CD14-positive monocyte (primary cell): ENCODE measurements at regions not wholly inside any gene's neighbourhood (a gene's known extent, or its start where the extent isn't known, plus 50 kb on each side); places are given as distances from the start of the nearest gene placed in this dataset.

Source experiments
- DNase-seq, 3 donors: peaks; one replicate each; pipeline ENCODE4 v3.0.0-alpha.2; 2011 to 2022
- H2AFZ ChIP-seq: 2 replicates; pipeline ENCODE4 v1.6.0; 2012; ENCODE audit warnings: mild to moderate bottlenecking, low read depth, low read length, inconsistent platforms; ENCODE audit not compliant: insufficient read depth, poor library complexity, severe bottlenecking
- H3K27ac ChIP-seq, 2 donors: 1 replicate in 1 of 2; 2 replicates in 1 of 2; pipeline ENCODE4 v1.5.1; 2012 to 2013; ENCODE audit warnings: low read length in 2 of 2, control low read depth in 1 of 2, inconsistent platforms in 1 of 2, low read depth in 1 of 2, mild to moderate bottlenecking in 1 of 2
- H3K27me3 ChIP-seq, 2 donors: one replicate each; pipeline versions ENCODE4 v1.6.0 to v1.6.1; 2011 to 2013; ENCODE audit warnings: low read length in 2 of 2; ENCODE audit not compliant: control insufficient read depth in 2 of 2, insufficient read depth in 2 of 2
- H3K36me3 ChIP-seq, 2 donors: replicated peaks in 1 of 2; 1 replicate in 1 of 2; 2 replicates in 1 of 2; pipeline versions ENCODE4 v1.5.1 to v1.6.1; 2012 to 2013; ENCODE audit warnings: low read length in 2 of 2, control low read depth in 1 of 2, inconsistent platforms in 1 of 2, mild to moderate bottlenecking in 1 of 2; ENCODE audit not compliant: insufficient read depth in 2 of 2, control insufficient read depth in 1 of 2
- H3K4me1 ChIP-seq, 2 donors: 1 replicate in 1 of 2; 2 replicates in 1 of 2; pipeline versions ENCODE4 v1.5.1 to v1.6.1; 2012 to 2013; ENCODE audit warnings: low read length in 2 of 2, control low read depth in 1 of 2, inconsistent platforms in 1 of 2, mild to moderate bottlenecking in 1 of 2, moderate library complexity in 1 of 2; ENCODE audit not compliant: insufficient read depth in 2 of 2, control insufficient read depth in 1 of 2
- H3K4me2 ChIP-seq: replicated peaks from 2 replicates; pipeline ENCODE3; 2012; ENCODE audit warnings: low read length, moderate library complexity, mild to moderate bottlenecking; ENCODE audit not compliant: poor library complexity, severe bottlenecking; ENCODE audit errors: extremely low read depth
- H3K4me3 ChIP-seq, 3 experiments: fragments of 200-600 bp in 1 of 3; sonication (generic) in 1 of 3; replicated peaks in 1 of 3; 1 replicate in 2 of 3; 2 replicates in 1 of 3; pipeline ENCODE4 v1.5.1; 2011 to 2013; ENCODE audit warnings: low read length in 3 of 3, mild to moderate bottlenecking in 3 of 3, control low read depth in 2 of 3, low read depth in 2 of 3, inconsistent platforms in 1 of 3, moderate library complexity in 1 of 3
- H3K79me2 ChIP-seq: 2 replicates; pipeline ENCODE4 v1.6.0; 2012; ENCODE audit warnings: mild to moderate bottlenecking, control low read depth, inconsistent platforms, low read length, moderate library complexity; ENCODE audit not compliant: insufficient read depth
- H3K9ac ChIP-seq: 2 replicates; pipeline ENCODE4 v1.6.0; 2017; ENCODE audit warnings: low read length, mild to moderate bottlenecking; ENCODE audit not compliant: insufficient read depth, poor library complexity, severe bottlenecking
- H3K9me3 ChIP-seq, 2 donors: replicated peaks in 1 of 2; 1 replicate in 1 of 2; 2 replicates in 1 of 2; pipeline versions ENCODE4 v1.5.1 to v1.6.1; 2012 to 2013; ENCODE audit warnings: low read length in 2 of 2, control low read depth in 1 of 2; ENCODE audit not compliant: control insufficient read depth in 1 of 2, insufficient read depth in 1 of 2
- H4K20me1 ChIP-seq: 2 replicates; pipeline ENCODE4 v1.6.0; 2012; ENCODE audit warnings: mild to moderate bottlenecking, low read length, control low read depth, moderate library complexity; ENCODE audit not compliant: insufficient read depth
- H3K27ac Mint-ChIP-seq, 7 donors: one replicate each; pipeline ENCODE4 v1.8.0; 2020; ENCODE audit warnings: mild to moderate bottlenecking in 7 of 7, mixed read lengths in 7 of 7, moderate library complexity in 6 of 7, inconsistent platforms in 2 of 7
- H3K27me3 Mint-ChIP-seq, 3 donors: one replicate each; pipeline ENCODE4 v1.8.0; 2021 to 2022; ENCODE audit warnings: low read depth in 3 of 3, mild to moderate bottlenecking in 3 of 3, mixed read lengths in 3 of 3, moderate library complexity in 3 of 3, inconsistent platforms in 1 of 3
- H3K36me3 Mint-ChIP-seq, 2 donors: one replicate each; pipeline ENCODE4 v1.8.0; 2020; ENCODE audit warnings: mixed read lengths in 2 of 2, inconsistent platforms in 1 of 2, mild to moderate bottlenecking in 1 of 2
- H3K4me1 Mint-ChIP-seq: one replicate; pipeline ENCODE4 v1.8.0; 2020; ENCODE audit warnings: mild to moderate bottlenecking, mixed read lengths
- H3K4me3 Mint-ChIP-seq, 2 donors: one replicate each; pipeline ENCODE4 v1.8.0; 2020; ENCODE audit warnings: mild to moderate bottlenecking in 2 of 2, mixed read lengths in 2 of 2, moderate library complexity in 1 of 2
- H3K9me3 Mint-ChIP-seq, 7 donors: one replicate each; pipeline ENCODE4 v1.8.0; 2020 to 2022; ENCODE audit warnings: mixed read lengths in 7 of 7, mild to moderate bottlenecking in 6 of 7, moderate library complexity in 6 of 7, inconsistent platforms in 2 of 7
- CTCF ChIP-seq: fragments of 200-600 bp; IDR thresholded peaks from one replicate; pipeline ENCODE4 v1.8.0; 2022; ENCODE audit warnings: antibody characterized with exemption, mild to moderate bottlenecking
- WGBS: methylation state at CpG from one replicate; pipeline ENCODE4 v1.1.5; 2013; ENCODE audit warnings: missing lambda C conversion rate; ENCODE audit not compliant: insufficient coverage; 5-methylcytosine and 5-hydroxymethylcytosine counted together
- intact Hi-C, 2 donors: fragments of 100-400 bp; cut with micrococcal nuclease; formaldehyde crosslinking; loops; one replicate each; pipeline versions ENCODE4 v1.15.0 to v1.15.1; 2023

- H3K9me3 ChIP-seq: no peaks in the 10 kb centered on the region
- 40% methylated on average over 6 of the region's 9 CpGs for WGBS
- peak overlapping the region in 1 of 3 experiments; percentile 48 for H3K4me3 ChIP-seq
- Mint-ChIP-seq H3K27ac (peak overlapping the region; percentile 74 to 95 (median 88)), H3K27me3 (peaks cover 0 to 2% (median 0%) of the 10 kb centered on the region in 3 donors), H3K36me3 (no peaks in the 10 kb centered on the region), H3K4me3 (peak overlapping the region; percentile 57 to 82), H3K4me1 (peaks cover 38% of the 10 kb centered on the region), H3K9me3 (no peaks in the 10 kb centered on the region)
- DNase-seq: peak; percentile 65 to 89 (median 80)
- H3K4me1 ChIP-seq: peaks cover 24 to 29% of the 10 kb centered on the region in 2 donors
- H3K4me2 ChIP-seq: peak overlapping the region; percentile 64
- intact Hi-C loops: no loop called here
- H2AFZ ChIP-seq: peak overlapping the region; percentile 33
- no peak overlapping the region for H3K9ac ChIP-seq
- H3K27me3 ChIP-seq: no peaks in the 10 kb centered on the region
- H3K79me2 ChIP-seq: no peaks in the 10 kb centered on the region
- no peak for TF ChIP-seq CTCF
- H3K36me3 ChIP-seq: no peaks in the 10 kb centered on the region
- peak overlapping the region; percentile 1 to 77 for H3K27ac ChIP-seq
- no peaks in the 10 kb centered on the region for H4K20me1 ChIP-seq
Measured at GRCh38 chr2:181810823-181811695, 80.5 kb upstream of the ITPRID2 start.

GRCh38 chr2:181812106-181812743 is 79.3 kb upstream of the ITPRID2 start:
- Mint-ChIP-seq H3K4me3 (no peak overlapping the region), H3K36me3 (no peaks in the 10 kb centered on the region), H3K9me3 (no peaks in the 10 kb centered on the region), H3K27me3 (peaks cover 0 to 2% (median 0%) of the 10 kb centered on the region in 3 donors), H3K4me1 (peaks cover 36% of the 10 kb centered on the region), H3K27ac (no peak overlapping the region)
- no CpG with 5 or more reads among the region's 2 CpGs for WGBS
- H3K9ac ChIP-seq: no peak overlapping the region
- peaks cover 21 to 26% of the 10 kb centered on the region in 2 donors for H3K4me1 ChIP-seq
- intact Hi-C loops: no loop called here
- no peaks in the 10 kb centered on the region for H3K36me3 ChIP-seq
- no peaks in the 10 kb centered on the region for H3K79me2 ChIP-seq
- H2AFZ ChIP-seq: no peak overlapping the region
- TF ChIP-seq CTCF: no peak
- no peak overlapping the region for H3K4me3 ChIP-seq
- no peak overlapping the region for H3K4me2 ChIP-seq
- H3K27ac ChIP-seq: no peak overlapping the region
- no peaks in the 10 kb centered on the region for H3K27me3 ChIP-seq
- H3K9me3 ChIP-seq: no peaks in the 10 kb centered on the region
- no peak for DNase-seq
- H4K20me1 ChIP-seq: no peaks in the 10 kb centered on the region
